Peyer's patch (tissue), 4 donors: ENCODE measurements at regions not wholly inside any gene's neighbourhood (a gene's known extent, or its start where the extent isn't known, plus 50 kb on each side); places are given as distances from the start of the nearest gene placed in this dataset.

Experiments
- DNase-seq, 3 donors: peaks; one replicate each; pipeline ENCODE4 v3.0.0-alpha.2; 2017 to 2019
- H3K27ac ChIP-seq, 4 donors: fragments of 200-600 bp; sonication (generic); one replicate each; pipeline ENCODE4 v1.5.1; 2016 to 2019
- H3K27me3 ChIP-seq, 2 donors: fragments of 200-600 bp; sonication (generic); one replicate each; pipeline ENCODE4 v1.5.1; 2019
- H3K36me3 ChIP-seq, 3 donors: fragments of 200-600 bp; sonication (generic); one replicate each; pipeline ENCODE4 v1.5.1; 2016 to 2019
- H3K4me1 ChIP-seq, 4 donors: fragments of 200-600 bp; sonication (generic); one replicate each; pipeline ENCODE4 v1.5.1; 2016 to 2019
- H3K4me3 ChIP-seq, 4 donors: fragments of 200-600 bp; sonication (generic); 1 replicate in 3 of 4; 2 replicates in 1 of 4; pipeline ENCODE4 v1.5.1; 2016 to 2019; ENCODE audit warnings: mild to moderate bottlenecking in 1 of 4
- H3K9me3 ChIP-seq, 4 donors: fragments of 200-600 bp; sonication (generic); one replicate each; pipeline ENCODE4 v1.5.1; 2016 to 2019; ENCODE audit warnings: mild to moderate bottlenecking in 1 of 4
- CTCF ChIP-seq, 6 experiments: fragments of 450-650 bp in 4 of 6; fragments of 200-600 bp in 2 of 6; sonication (generic) in 1 of 6; IDR thresholded peaks; one replicate each; pipeline ENCODE4 v1.5.1; 2017 to 2019; ENCODE audit warnings: antibody characterized with exemption in 6 of 6, mild to moderate bottlenecking in 3 of 6, moderate library complexity in 1 of 6
- POLR2A ChIP-seq, 2 donors: fragments of 450-650 bp; IDR thresholded peaks; one replicate each; pipeline ENCODE4 v1.5.1; 2017; ENCODE audit warnings: antibody characterized with exemption in 2 of 2, mild to moderate bottlenecking in 2 of 2, moderate library complexity in 2 of 2

DNA sequence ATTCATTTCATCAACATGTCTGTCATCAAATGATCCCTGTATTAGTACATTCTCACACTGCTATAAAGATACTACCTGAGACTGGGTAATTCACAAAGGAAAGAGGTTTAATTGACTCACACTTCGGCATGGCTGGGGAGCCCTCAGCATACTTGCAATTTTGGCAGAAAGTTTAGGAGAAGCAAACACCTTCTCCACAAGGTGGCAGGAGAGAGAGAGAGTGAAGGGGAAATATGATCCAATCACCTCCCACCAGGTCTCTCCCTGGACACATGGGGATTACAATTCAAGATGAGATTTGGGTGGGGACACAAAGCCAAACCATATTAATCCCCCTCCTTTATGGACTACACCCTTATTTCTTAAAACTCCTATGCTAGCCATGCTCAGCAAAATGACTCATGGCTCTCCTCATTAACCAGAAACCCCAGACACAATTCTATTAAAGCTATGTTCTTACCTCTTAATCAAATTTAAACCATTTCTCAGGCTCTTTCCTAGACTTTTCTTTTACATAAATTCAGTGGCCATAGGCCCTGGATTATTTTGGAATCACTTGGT lies 932.3 kb downstream of the FLRT2 start:
- no peak overlapping the region for H3K27ac ChIP-seq
- H3K36me3 ChIP-seq: no peaks in the 10 kb centered on the region
- no peak overlapping the region for H3K4me3 ChIP-seq
- no peaks in the 10 kb centered on the region for H3K9me3 ChIP-seq
- no peaks in the 10 kb centered on the region for H3K27me3 ChIP-seq
- DNase-seq: no peak
- no peaks in the 10 kb centered on the region for H3K4me1 ChIP-seq
- TF ChIP-seq CTCF (IDR thresholded peaks at IDR 0.05) (no peak), POLR2A (IDR thresholded peaks at IDR 0.05) (no peak)

DNA sequence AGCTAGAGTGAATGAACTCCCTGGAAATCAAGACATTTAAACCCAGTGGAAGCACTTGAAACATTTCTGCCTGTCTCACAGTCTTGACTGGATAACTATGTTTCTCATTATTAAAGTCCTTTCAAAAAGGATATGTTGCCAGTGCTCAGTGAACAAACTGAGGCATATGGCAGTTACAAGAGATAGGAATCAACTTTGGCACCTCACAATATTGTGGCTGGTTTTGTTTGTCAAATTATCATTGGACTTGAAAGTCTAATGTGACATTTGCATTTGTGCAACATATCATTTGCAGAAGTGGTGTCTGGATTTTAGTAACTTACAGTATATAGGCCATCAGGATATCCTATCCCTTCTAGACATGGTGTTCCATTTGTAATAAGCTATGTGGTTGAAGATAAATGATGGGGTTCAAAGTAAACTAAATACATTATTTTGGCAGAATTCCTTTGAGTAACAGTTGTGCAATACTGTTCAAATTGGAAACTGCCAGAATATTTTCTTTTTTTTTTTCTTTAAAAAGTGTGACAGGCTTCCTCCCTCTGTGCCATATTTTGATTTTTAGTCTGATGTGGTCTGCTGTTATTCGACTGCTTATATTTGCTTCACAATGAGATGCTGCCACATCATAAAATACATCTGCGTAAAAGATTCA lies 927.7 kb downstream of the FLRT2 start:
- Histone ChIP-seq H3K9me3 (no peaks in the 10 kb centered on the region), H3K4me3 (no peak overlapping the region), H3K27me3 (no peaks in the 10 kb centered on the region), H3K27ac (no peak overlapping the region), H3K4me1 (no peaks in the 10 kb centered on the region), H3K36me3 (no peaks in the 10 kb centered on the region)
- TF ChIP-seq CTCF (IDR thresholded peaks at IDR 0.05) (no peak), POLR2A (IDR thresholded peaks at IDR 0.05) (no peak)
- DNase-seq: no peak

DNA sequence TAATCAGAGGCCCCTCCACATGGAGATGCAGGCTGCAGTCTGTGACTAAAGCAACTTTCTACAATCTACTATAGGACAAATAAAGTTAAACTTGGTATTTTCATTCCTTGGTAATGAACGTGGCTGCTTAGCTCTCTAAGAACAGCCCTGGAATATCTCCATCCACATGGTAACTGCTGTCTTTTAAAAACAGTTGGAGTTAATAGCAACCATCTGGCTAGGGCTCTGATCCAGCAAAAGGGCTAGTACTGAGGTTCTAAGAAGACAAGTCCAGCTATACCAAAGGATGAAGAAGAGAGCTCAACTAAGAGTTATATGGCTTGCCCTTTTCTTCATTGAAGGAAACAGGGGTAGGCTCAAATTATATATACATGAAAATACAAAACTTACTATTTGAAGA lies 920.1 kb downstream of the FLRT2 start:
- no peaks in the 10 kb centered on the region for H3K36me3 ChIP-seq
- no peak for DNase-seq

GRCh38 chr14:86442135-86442534 lies 912.2 kb downstream of the FLRT2 start:
- H3K36me3 ChIP-seq: no peaks in the 10 kb centered on the region
- no peak overlapping the region for H3K27ac ChIP-seq
- TF ChIP-seq CTCF (IDR thresholded peaks at IDR 0.05) (no peak), POLR2A (IDR thresholded peaks at IDR 0.05) (no peak)
- H3K27me3 ChIP-seq: no peaks in the 10 kb centered on the region
- H3K4me1 ChIP-seq: no peaks in the 10 kb centered on the region
- no peak overlapping the region for H3K4me3 ChIP-seq
- H3K9me3 ChIP-seq: no peaks in the 10 kb centered on the region
- no peak for DNase-seq

More for the DNA sequence above, 920.1 kb downstream of the FLRT2 start:
- TF ChIP-seq CTCF (IDR thresholded peaks at IDR 0.05) (no peak), POLR2A (IDR thresholded peaks at IDR 0.05) (no peak)
- Histone ChIP-seq H3K4me1 (no peaks in the 10 kb centered on the region), H3K9me3 (no peaks in the 10 kb centered on the region), H3K27me3 (no peaks in the 10 kb centered on the region), H3K27ac (no peak overlapping the region), H3K4me3 (no peak overlapping the region)

DNA sequence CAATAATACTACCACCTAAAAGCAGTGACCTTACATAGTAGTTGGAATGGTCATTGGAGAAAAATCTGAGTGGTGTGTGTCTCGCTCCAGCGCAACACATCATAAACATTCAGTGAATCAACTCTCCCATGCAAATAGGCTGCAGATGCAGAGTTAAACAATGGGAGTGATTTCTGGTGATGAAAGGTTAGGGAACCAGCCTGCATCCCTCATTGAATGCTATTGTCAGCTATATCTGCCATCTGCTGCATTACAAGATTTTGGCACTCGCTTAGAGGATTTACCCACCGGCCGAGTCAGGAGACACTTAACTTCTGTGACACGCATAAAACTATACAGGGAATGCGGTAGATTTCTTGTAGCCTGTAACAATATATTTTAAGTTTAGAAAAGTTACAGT lies 900.9 kb downstream of the FLRT2 start:
- Histone ChIP-seq H3K27ac (no peak overlapping the region), H3K27me3 (no peaks in the 10 kb centered on the region), H3K36me3 (no peaks in the 10 kb centered on the region), H3K4me1 (no peaks in the 10 kb centered on the region), H3K4me3 (no peak overlapping the region), H3K9me3 (no peaks in the 10 kb centered on the region)
- TF ChIP-seq CTCF (IDR thresholded peaks at IDR 0.05): no peak
- no peak for TF ChIP-seq POLR2A (IDR thresholded peaks at IDR 0.05)
- no peak for DNase-seq
